IMR-90 (cell line): ENCODE measurements at regions not wholly inside any gene's neighbourhood (a gene's known extent, or its start where the extent isn't known, plus 50 kb on each side); places are given as distances from the start of the nearest gene placed in this dataset.

Source experiments
- BHLHE40 ChIP-seq: fragments of 150-350 bp; IDR thresholded peaks from 2 replicates; pipeline ENCODE4 v1.6.1; 2016; ENCODE audit warnings: mild to moderate bottlenecking, low read depth, low read length
- CEBPB ChIP-seq: IDR thresholded peaks from 2 replicates; pipeline ENCODE4 v1.6.1; 2012; ENCODE audit warnings: low read depth, low read length, improper control_type of control experiment
- FOS ChIP-seq: fragments of 150-350 bp; IDR thresholded peaks from 2 replicates; pipeline ENCODE4 v1.6.1; 2016; ENCODE audit warnings: low read depth, low read length
- MAFK ChIP-seq: IDR thresholded peaks from 2 replicates; pipeline ENCODE4 v1.6.1; 2012; ENCODE audit warnings: low read depth, low read length, improper control_type of control experiment
- MAZ ChIP-seq: IDR thresholded peaks from 2 replicates; pipeline ENCODE4 v1.6.1; 2012; ENCODE audit warnings: low read depth, mild to moderate bottlenecking, low read length, improper control_type of control experiment, moderate library complexity, borderline replicate concordance
- MXI1 ChIP-seq: IDR thresholded peaks from 2 replicates; pipeline ENCODE4 v1.6.1; 2012; ENCODE audit warnings: low read depth, mild to moderate bottlenecking, low read length, moderate library complexity, borderline replicate concordance
- POLR2A ChIP-seq: IDR thresholded peaks from 2 replicates; pipeline ENCODE4 v1.6.1; 2012; ENCODE audit warnings: mild to moderate bottlenecking, low read depth, low read length
- RAD21 ChIP-seq: IDR thresholded peaks from 2 replicates; pipeline ENCODE4 v1.6.1; 2012; ENCODE audit warnings: low read length, improper control_type of control experiment
- RCOR1 ChIP-seq: IDR thresholded peaks from 2 replicates; pipeline ENCODE4 v1.6.1; 2012; ENCODE audit warnings: mild to moderate bottlenecking, low read length, improper control_type of control experiment; ENCODE audit not compliant: insufficient replicate concordance
- RFX5 ChIP-seq: IDR thresholded peaks from 2 replicates; pipeline ENCODE4 v1.8.0; 2012; ENCODE audit warnings: low read depth, mild to moderate bottlenecking, low read length, moderate library complexity
- SMC3 ChIP-seq: fragments of 150-350 bp; IDR thresholded peaks from 2 replicates; pipeline ENCODE4 v1.6.1; 2016; ENCODE audit warnings: low read depth, mild to moderate bottlenecking, antibody characterized with exemption, low read length, moderate library complexity
- TF ChIP-seq, protein P1 (sequence below): conservative IDR thresholded peaks from 2 replicates; pipeline ENCODE4 v1.5.1; 2012; ENCODE audit warnings: mild to moderate bottlenecking, low read depth, low read length, improper control_type of control experiment
- TF ChIP-seq, protein P2 (sequence below): fragments of 150-350 bp; IDR thresholded peaks from 2 replicates; pipeline ENCODE4 v1.6.1; 2017; ENCODE audit warnings: mild to moderate bottlenecking, antibody characterized with exemption, low read length, low read depth

DNA sequence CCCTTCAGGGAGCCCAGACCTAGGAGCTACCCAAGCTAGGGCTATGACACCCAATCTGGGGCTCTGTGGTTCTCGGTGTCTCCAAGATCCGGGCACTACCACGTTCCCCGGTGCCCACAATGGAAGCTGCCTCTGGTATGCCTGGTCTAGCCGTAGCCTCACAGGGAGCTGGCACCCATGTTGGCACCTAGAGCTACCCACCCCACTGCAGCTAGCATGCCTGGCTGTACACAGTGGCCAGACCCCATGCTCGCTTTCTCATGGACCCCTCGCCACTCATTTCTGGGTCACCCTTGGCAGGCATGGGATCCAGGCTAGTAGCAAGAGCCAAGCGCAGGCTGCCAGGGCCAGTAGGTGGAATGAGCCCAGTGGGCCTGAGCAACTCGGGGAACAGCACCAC, 109.0 kb downstream of the CYLC2 start:
- TF ChIP-seq, protein P1, sequence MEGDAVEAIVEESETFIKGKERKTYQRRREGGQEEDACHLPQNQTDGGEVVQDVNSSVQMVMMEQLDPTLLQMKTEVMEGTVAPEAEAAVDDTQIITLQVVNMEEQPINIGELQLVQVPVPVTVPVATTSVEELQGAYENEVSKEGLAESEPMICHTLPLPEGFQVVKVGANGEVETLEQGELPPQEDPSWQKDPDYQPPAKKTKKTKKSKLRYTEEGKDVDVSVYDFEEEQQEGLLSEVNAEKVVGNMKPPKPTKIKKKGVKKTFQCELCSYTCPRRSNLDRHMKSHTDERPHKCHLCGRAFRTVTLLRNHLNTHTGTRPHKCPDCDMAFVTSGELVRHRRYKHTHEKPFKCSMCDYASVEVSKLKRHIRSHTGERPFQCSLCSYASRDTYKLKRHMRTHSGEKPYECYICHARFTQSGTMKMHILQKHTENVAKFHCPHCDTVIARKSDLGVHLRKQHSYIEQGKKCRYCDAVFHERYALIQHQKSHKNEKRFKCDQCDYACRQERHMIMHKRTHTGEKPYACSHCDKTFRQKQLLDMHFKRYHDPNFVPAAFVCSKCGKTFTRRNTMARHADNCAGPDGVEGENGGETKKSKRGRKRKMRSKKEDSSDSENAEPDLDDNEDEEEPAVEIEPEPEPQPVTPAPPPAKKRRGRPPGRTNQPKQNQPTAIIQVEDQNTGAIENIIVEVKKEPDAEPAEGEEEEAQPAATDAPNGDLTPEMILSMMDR, result no peak
- no peak for TF ChIP-seq MXI1
- no peak for TF ChIP-seq SMC3
- TF ChIP-seq, protein P2, sequence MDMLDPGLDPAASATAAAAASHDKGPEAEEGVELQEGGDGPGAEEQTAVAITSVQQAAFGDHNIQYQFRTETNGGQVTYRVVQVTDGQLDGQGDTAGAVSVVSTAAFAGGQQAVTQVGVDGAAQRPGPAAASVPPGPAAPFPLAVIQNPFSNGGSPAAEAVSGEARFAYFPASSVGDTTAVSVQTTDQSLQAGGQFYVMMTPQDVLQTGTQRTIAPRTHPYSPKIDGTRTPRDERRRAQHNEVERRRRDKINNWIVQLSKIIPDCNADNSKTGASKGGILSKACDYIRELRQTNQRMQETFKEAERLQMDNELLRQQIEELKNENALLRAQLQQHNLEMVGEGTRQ, result no peak
- no peak for TF ChIP-seq RCOR1
- TF ChIP-seq POLR2A, result no peak
- TF ChIP-seq CEBPB, result no peak
- no peak for TF ChIP-seq RAD21
- no peak for TF ChIP-seq FOS
- no peak for TF ChIP-seq MAZ
- TF ChIP-seq MAFK, result no peak
- no peak for TF ChIP-seq RFX5
- TF ChIP-seq BHLHE40, result no peak
